IPS-NIHi7 (cell line): ENCODE measurements at regions not wholly inside any gene's neighbourhood (a gene's known extent, or its start where the extent isn't known, plus 50 kb on each side); places are given as distances from the start of the nearest gene placed in this dataset.

ENCODE experiments used
- DNase-seq: peaks from one replicate; pipeline ENCODE4 v3.0.0; 2012; ENCODE audit warnings: mixed read lengths; ENCODE audit errors: extremely low spot score

DNA sequence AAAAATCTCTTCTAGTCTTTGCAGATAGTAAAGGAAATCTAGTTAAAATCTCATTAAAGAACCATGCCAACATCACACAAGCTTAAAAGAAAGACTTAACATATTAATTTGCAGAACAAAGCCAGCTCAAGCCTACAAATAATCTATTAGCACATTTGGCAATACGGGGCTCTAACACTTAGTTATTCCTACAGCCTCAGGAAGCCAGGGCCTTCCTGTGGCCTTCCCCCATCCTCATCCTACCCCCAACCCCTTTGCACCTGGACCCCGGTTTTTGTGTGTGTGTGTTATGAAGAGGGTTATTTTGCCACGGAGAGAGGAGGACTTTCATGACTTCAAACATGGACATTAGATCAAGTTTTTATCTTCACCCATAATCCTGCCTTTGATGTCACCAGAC, 64.6 kb downstream of the FOXB2 start:
- DNase-seq, result no peak

DNA sequence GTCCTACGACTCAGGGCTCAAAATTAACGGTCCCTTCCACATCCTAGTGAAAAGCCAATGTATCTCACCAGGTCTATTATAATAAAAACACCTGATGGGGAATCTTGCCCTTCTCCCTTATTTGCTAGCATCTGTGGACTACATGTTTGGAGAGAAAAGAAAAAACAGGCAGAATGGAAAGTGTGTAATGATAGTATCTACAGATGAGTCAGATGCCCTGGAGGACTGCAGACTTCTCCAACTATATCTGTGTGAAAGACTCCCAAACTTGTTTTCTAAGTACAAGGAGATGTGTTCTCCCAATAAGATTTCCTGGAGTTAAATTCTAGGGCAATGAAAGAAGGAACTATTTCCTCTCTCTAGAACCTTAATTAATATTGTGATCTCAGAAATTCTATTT, 66.0 kb downstream of the FOXB2 start:
- DNase-seq, result no peak

DNA sequence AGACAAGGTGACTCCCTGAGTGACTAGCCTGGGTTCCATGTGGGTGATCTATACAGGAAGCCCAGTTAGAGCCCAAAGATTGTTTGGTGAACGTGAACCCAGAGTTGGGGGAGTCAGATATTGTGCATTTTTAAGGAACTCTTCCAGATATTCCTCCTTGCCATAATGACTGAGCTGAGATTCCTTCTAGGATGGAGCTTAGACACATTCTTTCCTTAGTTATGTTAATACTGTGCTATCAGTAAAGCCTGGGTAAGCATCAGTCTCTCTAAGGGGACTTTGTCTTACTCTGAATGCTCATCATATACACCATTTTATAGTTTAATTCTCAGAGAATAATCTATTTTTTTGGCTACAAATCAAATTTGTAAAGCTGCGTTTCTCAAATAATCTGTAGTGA, 68.1 kb downstream of the FOXB2 start:
- no peak for DNase-seq

DNA sequence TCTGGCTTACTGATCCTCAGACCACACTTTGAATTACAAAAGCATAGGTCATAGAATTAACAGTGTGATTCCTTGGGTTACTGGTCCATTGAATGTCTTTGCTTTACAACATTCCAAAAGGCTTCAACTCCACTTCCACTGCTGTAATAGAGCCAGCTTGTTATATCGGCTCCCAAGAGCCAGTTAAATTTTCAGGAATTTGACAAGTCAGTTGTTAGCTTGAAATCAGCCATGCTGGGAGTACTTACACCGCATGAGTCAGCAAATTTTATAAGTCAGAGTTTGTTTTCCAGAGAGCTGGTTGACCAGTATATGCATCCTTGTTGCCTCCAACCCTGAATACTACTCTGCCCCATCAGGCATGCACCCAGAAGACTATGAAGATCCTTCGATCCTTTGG, 73.1 kb downstream of the FOXB2 start:
- peak; percentile 37 for DNase-seq

DNA sequence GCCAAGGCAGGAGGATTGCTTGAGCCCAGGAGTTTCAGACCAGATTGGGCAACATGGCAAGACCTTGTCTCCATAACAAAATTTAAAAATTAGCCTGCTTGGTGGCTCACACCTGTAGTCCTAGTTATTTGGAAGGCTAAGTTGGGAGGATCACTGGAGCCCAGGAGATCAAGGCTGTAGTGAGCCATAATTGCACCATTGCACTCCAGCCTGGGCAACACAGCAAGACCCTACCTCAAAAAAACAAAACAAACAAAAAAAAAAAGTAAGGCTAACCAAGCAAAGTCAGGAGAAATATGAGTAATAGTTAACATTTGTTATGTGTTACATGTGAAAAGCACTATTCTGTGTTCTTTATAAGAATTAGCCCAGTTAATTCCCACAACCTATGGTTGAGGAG, 74.7 kb downstream of the FOXB2 start:
- DNase-seq, result no peak

DNA sequence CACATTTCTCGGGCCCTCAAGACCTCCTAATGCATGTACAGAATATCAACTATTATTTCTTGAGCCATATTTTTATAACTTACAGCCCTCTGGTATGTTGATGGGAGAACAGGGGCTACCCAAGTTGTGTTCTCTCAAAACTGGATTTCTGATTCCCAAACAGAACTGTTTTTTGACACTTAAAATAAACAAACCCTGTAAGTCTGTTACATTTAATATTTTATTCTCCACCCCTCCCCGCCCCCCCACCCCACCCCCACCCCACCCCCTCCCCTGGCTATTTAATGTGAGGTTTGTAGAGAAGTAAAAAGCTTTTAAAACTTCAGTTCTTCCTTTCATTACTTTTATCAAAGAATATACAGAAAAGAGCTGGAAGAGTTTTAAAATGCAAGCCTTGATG, 77.9 kb downstream of the FOXB2 start:
- DNase-seq, result no peak

DNA sequence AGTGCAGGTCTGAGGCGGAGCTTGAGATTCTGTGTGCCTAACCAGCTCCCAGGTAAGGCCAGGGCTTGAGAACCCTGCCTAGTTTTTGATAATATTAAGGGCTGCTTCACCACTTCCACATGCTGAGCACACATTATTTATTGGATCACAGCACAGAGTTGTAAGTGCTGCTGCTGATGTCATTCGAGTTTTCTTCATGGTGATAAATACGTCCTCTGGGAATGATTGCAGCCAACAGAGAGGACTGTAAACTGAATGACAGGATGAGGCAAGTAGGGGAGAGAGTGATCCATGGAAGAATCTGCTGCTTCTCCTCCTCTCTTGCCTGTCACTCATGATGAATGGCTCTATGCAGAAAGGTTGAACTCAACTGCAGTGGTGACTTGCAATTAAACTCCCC, 77.9 kb upstream of the VPS13A start:
- DNase-seq, result no peak

DNA sequence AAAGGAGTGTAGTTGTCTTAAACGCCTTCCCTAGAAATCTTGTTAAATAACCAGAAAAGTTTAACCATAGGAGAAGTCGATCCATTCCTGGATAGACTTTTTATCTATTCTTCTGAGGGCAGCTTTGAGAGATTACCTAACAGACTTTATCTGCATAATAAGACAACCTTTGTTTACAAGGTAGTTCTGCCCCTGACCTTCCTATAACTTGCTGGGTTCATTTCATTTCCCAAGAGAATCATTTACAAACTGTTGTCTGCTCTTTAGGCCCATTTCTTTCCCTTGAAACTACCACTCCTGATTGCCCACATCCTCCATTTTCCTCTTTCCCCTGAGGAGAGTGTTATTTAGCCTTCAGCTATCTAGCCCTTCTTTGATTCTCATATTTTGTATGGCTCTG, 65.9 kb upstream of the VPS13A start:
- no peak for DNase-seq

DNA sequence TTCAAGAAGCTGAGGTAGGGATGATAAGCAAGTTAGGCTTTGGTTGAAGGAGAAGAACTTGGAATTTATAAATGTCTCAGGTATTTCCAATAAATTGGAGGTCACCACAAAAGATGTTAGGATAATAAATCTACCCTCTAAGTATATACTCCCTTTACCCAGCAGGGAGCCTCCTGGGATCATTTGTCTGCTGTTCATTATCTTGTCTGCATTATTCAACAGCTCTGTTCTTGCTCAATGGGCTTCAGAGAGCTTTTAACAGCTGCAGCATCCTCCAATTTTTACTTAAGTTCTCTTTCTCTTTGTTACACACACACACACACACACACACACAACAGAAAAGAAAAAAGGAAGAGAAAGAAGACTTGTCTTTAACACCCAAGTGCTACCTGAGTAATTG, 51.7 kb upstream of the VPS13A start:
- DNase-seq, result no peak

DNA sequence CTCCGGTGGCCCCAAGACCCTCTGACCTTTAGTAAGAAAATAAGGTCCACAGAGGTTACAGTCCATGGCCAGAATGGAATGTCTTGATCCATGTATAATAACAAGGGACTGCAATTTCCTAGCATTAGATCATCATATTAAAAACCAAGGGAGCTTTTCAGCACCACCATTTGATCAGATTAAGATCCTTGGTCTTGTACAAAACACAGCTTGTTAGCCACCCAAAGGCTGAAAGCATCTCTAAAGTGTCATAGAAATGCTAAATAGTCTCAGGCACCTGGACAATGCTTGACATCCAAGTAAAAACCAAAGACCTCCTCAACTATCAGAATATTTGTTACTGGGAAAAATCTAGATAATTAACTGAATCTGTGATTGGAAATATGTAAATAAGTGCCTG, 50.3 kb upstream of the VPS13A start:
- no peak for DNase-seq
